Activated T-cell treated with anti-CD3 and anti-CD28 coated beads for 24 hours (primary cell): ENCODE measurements at regions not wholly inside any gene's neighbourhood (a gene's known extent, or its start where the extent isn't known, plus 50 kb on each side); places are given as distances from the start of the nearest gene placed in this dataset.

Experiments
- DNase-seq: peaks from one replicate; pipeline ENCODE4 v3.0.0-alpha.2; 2020; ENCODE audit warnings: low read depth

DNA sequence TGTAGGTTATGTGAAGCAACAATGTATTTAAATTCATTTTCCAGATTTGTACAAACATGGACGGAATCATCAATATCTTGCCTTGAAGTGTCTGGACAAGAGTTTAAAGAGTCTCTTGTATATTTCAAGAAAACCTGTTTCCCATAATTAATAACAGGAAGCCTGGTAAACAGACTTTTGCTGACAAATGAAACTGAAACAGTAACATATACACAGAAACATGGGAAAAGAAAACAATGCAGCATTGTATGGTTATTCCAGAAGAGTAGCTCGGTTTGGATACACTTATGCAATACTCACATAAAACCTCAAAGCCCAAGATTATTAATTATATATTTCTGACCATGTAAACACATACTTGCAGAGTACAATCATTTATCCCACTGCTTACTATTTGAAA lies 265.5 kb downstream of the PTPRC start:
- DNase-seq: no peak

GRCh38 chr1:198906739-198907422 lies 268.0 kb downstream of the PTPRC start:
- DNase-seq: no peak

DNA sequence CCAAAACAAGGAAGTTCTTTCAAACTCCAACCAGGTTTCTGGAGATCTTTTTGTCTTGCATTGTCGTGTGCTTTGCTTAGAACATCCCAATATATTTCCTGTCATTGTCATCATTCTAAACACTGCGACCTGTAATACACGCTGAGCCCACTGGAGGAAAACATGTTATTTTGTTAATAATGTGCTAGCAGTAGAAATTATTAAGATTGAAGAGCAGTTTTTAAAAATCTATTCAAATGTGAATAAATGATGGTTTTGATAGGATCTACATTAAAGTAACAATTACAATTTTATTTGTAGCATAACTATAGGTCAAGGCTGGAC lies 268.5 kb downstream of the PTPRC start:
- no peak for DNase-seq

- DNase-seq: no peak
Observed at GRCh38 chr1:198908995-198909394, 270.2 kb downstream of the PTPRC start.

GRCh38 chr1:198909973-198910372 lies 271.1 kb downstream of the PTPRC start:
- DNase-seq: no peak

- DNase-seq: no peak
Observed at GRCh38 chr1:198910816-198911215, 272.0 kb downstream of the PTPRC start.

DNA sequence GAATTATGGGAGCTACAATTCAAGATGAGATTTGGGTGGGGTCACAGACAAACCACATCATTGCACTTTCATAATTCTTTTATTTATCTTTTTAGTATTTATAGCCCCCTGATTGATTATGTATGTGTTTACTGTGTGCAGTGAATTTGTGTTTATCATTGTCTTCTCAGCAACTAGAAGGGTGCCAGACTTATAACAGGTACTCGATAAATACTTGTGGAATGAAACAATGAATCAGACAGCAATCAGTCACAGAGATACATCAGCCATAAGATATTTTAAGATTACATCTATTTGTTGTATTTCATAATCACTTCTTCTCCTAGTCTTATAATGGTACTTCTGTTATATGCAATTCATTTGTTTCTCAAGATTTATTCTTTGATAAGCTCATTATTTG lies 273.2 kb downstream of the PTPRC start:
- no peak for DNase-seq

DNA sequence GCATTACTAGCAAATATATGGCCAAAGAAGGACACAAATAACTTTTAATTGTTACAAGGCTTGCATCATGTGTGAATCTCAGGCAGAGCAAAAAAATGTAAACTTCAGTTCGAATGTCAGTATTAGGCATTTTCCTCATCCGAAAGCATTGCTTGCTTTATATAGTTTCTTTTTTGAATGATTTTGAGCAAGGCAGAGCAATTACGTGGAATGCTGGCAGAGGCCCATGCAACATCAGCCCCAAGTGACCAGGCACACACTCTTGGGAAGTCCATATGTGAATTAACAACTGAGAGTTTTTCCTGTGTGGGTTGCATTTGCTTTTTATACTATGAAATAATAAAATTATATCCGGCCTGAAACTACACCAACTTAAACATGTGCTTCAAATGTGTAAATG lies 274.8 kb downstream of the PTPRC start:
- DNase-seq: no peak

DNA sequence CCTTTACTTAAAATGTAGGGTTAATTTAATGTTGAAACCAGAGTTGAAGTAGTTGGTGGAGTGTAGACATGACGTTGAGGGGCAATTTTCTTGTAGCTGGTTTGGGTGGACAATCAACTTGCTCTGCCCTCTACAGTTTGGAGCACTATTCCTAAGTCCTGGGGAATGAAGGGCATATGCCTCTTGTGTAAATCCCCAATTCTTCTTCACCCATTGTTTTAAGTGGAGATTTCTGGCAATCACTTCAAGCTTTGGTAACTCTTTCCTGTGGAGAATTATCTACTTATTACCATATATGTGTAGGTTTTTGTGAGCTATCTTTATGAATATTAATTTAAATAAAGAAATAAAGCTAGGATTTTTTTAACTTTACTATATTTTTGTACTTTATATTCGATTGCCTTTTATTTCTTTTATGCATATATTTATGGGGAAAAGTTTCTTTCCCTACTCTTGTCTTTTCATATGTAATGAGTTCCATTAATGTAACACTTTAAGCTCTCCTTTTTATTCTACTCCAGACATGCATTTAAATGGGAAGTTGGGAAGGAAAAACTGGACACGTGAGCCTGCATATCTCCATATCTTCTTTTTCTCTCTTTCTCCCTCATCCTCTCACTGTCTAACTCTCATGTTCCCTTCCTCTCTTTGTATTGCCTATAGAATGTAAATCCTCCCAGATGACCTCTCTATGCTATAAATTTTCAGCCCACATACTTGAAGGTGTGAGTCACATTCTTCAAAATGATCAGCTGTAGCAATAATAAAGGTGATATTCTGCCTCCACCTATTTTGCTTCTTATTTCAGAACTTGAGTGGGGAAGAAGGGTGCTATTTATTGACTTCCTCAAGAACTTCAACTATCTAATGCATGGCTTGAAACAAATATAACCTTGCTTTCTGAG lies 276.7 kb downstream of the PTPRC start:
- no peak for DNase-seq

DNA sequence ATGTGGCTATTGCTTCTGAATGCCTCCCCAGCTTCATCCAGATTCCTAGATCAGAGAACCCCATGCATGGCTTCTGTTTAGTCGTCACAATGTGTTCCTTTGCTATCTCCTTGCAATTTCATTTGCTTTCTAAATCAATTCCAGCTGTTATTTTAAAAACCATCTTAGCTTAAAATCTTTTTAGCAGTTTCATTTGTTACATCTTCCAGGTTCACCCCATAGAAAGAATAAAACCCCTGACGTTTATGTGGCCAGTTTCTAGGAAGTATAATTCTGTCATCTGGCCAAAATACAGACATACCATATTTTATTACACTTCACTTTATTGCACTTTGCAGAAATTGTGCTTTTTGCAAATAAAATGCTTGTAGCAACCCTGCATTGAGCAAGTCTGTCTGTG lies 278.4 kb downstream of the PTPRC start:
- no peak for DNase-seq

DNA sequence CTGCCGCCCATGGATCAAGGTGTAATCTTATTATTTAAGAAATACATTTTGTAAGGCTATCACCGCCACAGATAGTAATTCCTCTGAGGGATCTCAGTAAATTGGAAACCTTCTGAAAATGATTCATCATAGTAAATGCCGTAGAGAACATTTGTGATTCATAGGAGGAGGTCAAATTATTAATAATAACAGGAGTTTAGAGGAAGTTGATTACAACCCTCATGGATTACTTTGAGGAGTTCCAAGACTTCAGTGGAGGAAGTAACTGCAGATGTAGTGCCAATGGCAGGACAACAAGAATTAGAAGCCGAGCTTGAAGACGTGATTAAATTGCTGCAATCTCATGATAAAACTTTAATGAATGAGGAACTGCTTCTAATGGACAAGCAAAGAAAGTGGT lies 280.1 kb downstream of the PTPRC start:
- DNase-seq: no peak

DNA sequence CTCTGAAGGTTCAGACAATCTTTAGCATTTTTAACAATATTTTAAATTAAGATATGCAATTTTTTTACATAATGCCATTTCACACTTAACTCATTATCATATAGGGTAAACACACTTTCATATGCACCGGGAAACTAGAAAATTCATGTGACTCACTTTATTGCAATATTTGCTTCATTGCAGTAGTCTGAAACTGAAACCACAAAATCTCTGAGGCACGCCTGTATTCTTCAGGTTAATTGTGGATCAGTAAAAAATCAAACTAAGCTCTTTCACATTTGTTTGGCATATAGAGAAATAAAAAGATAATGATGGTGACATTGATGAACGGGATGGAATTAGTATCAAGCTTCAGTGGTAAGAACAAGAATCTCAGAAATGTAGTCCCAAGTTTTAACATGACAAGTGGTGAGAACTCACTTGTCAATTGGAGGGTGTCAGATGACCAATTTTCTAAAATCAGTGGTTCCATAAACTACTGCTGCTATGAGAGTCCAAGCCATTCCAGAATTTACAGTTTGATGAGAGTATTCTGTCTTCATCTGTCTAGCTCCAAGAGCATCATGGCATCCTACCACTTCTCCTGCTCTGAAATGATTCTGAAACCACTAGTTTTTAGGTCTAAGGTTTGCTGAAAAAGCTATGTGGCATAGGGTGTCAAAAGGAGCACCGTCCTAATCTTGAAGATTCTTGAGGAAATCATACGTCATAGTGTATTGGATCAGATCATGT lies 281.0 kb downstream of the PTPRC start:
- no peak for DNase-seq

GRCh38 chr1:198922638-198923430 lies 284.0 kb downstream of the PTPRC start:
- no peak for DNase-seq

- no peak for DNase-seq
Observed at GRCh38 chr1:198923993-198924392, 285.2 kb downstream of the PTPRC start.

DNA sequence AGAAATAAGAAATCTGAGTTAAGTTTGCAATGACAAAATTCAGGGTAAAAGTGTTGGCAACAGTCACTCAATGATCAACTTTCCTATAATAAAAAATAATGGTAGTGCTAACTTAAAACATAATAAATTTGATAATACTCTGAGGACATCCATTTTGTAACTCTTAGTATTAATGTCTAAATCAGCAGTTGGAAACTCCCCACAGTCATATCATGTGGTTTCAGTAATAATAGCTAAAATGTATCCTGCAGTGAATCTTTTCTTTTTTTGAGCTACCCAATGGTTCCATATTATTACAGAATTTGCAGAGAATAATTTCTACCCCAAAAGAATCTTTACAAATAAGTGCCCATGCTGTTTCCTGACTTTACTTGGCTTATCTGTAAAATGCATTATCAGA lies 286.7 kb downstream of the PTPRC start:
- DNase-seq: no peak

DNA sequence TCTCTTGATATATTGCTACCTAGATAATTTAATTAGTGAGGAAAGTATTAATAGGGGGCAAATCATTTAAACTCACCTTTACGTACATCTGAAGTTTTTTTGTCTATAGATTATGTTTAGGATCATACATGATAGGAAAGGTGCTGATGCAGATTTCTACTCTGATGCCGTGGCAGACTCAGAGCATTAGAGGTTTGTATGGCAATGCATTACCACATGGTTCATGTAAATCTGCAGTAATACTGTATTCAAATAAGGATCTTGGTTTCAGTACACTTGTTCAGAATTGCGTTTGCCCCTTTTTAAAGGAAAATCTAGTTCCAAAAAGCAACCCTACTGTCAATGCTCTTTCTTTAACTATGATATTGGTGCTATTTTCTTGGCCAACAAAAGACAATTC lies 288.3 kb downstream of the PTPRC start:
- no peak for DNase-seq

GRCh38 chr1:198929111-198929604 lies 290.3 kb downstream of the PTPRC start:
- DNase-seq: no peak

DNA sequence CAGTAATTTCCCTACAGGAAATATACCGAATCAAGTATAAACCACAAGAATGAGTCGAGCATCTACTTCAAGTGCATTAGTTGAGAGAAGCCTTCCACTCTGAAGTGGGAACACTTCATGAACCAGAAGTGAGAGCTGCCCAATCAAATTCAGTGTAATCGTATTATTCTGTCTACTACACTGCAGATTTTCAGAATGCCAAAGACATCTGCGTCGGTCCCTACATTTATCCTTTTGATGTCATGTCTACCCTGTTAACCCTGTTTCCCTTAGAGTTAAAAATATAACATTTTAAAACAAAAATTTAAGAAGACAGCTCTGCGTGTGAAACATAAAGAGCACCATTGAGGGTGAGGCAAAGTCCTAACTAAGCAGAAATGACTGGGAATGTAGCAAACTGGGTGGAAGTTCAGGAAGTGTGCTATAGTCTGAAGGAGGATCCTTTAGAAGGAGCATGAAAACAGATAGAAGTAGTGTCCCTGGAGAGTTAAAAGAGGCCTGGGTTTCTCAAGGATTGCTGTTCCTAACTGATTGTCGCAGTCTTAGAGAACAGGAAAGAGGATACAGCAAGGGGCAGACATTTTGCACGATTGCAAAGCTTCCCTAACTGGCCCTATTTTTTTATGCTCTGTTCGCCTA lies 291.2 kb downstream of the PTPRC start:
- DNase-seq: no peak

DNA sequence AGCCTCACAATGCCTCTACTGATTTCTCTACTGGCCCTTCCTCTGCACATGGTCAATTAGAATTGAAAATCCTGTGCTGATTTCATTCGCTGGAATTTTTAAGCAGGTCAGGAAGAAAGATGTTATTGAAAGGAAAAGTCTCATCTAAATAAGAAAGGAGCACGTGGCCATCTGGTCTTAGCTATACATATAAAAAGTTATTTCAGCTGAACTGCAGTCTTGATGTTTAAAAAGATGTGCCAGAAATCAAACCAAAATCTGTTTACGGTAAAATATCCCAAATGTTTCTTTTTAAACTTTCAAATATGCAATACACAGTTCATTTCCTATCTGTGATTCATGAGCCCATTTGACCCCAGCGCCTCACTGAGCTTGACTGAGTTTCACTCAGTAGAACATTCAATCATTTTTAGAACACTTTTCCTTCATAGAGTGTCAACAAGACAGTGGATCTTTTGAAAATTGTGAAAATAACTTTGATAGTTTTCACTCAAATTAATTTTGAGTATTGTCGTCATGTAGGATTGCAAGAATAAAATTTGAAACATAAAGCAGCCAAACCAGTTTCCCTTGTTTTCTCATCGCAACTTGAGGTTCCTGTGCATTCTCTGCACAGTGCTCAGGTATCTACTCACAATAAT lies 293.6 kb downstream of the PTPRC start:
- no peak for DNase-seq

- DNase-seq: no peak
Observed at GRCh38 chr1:198933515-198934222, 294.8 kb downstream of the PTPRC start.
